A673 (cell line): ENCODE measurements at regions not wholly inside any gene's neighbourhood (a gene's known extent, or its start where the extent isn't known, plus 50 kb on each side); places are given as distances from the start of the nearest gene placed in this dataset.

Experiments
- BruUV-seq: library from RNA; stranded (reverse); fragments of 400-500 nt; replicated peaks from 2 replicates; lab custom pipeline; 2021; lab: Mats Ljungman, UMichigan
- CTCF ChIA-PET: fragments of 300-600 bp; sonication (Branson Sonifier 250); formaldehyde crosslinking; loops from one replicate; lab custom pipeline; 2022; ENCODE audit warnings: antibody characterized with exemption; lab: Charles Lee
- POLR2A ChIA-PET: fragments of 300-600 bp; sonication (Branson Sonifier 250); formaldehyde crosslinking; loops from one replicate; lab custom pipeline; 2022; ENCODE audit warnings: antibody characterized with exemption; ENCODE audit not compliant: low non-redundant PET; lab: Charles Lee
- DNase-seq: peaks from one replicate; pipeline ENCODE4 v3.0.0-alpha.2; 2015; ENCODE audit warnings: low spot score
- H3K27ac ChIP-seq: fragments of 200-600 bp; sonication (generic); 2 replicates; pipeline ENCODE4 v1.5.1; 2016; ENCODE audit warnings: mixed run types, low read depth, mild to moderate bottlenecking, mixed read lengths, antibody characterized with exemption, low read length; ENCODE audit not compliant: poor library complexity, severe bottlenecking
- H3K27me3 ChIP-seq: fragments of 200-600 bp; sonication (generic); replicated peaks from 2 replicates; pipeline ENCODE4 v1.6.1; 2017; ENCODE audit warnings: mixed run types, low read depth, mild to moderate bottlenecking, mixed read lengths, antibody characterized with exemption, low read length; ENCODE audit not compliant: insufficient read depth, poor library complexity
- H3K36me3 ChIP-seq: fragments of 200-600 bp; sonication (generic); 2 replicates; pipeline ENCODE4 v1.6.1; 2016; ENCODE audit warnings: mixed run types, mild to moderate bottlenecking, mixed read lengths, antibody characterized with exemption, low read length; ENCODE audit not compliant: insufficient read depth, poor library complexity, severe bottlenecking
- H3K4me1 ChIP-seq: fragments of 200-600 bp; sonication (generic); 2 replicates; pipeline ENCODE4 v1.6.1; 2017; ENCODE audit warnings: mixed run types, mild to moderate bottlenecking, mixed read lengths, antibody characterized with exemption, low read length; ENCODE audit not compliant: insufficient read depth, poor library complexity, severe bottlenecking
- H3K4me3 ChIP-seq: fragments of 200-600 bp; sonication (generic); 2 replicates; pipeline ENCODE4 v1.5.1; 2016; ENCODE audit warnings: low read depth, mixed run types, mild to moderate bottlenecking, mixed read lengths, low read length; ENCODE audit not compliant: poor library complexity, severe bottlenecking
- H3K9me3 ChIP-seq: fragments of 200-600 bp; sonication (generic); 2 replicates; pipeline ENCODE4 v1.6.1; 2016; ENCODE audit warnings: mixed run types, low read depth, mild to moderate bottlenecking, mixed read lengths, antibody characterized with exemption, low read length; ENCODE audit not compliant: poor library complexity, severe bottlenecking
- CTCF ChIP-seq: fragments of 300-800, 200-600 bp; sonication (generic); conservative IDR thresholded peaks from 2 replicates; pipeline ENCODE4 v1.5.1; 2017; ENCODE audit warnings: low read depth, mild to moderate bottlenecking, antibody characterized with exemption, low read length, moderate library complexity, mixed read lengths
- EZH2 ChIP-seq: fragments of 200-600 bp; sonication (generic); IDR thresholded peaks from 2 replicates; pipeline ENCODE4 v1.6.1; 2017; ENCODE audit warnings: borderline replicate concordance, low read depth, mild to moderate bottlenecking, mixed read lengths, antibody characterized with exemption, low read length; ENCODE audit not compliant: poor library complexity, severe bottlenecking
- intact Hi-C: fragments of 100-400 bp; cut with micrococcal nuclease; formaldehyde crosslinking; loops from one replicate; pipeline ENCODE4 v1.10.0; 2022; ENCODE audit not compliant: unreplicated experiment

- no peak overlapping the region for H3K4me3 ChIP-seq
- H3K36me3 ChIP-seq: no peaks in the 10 kb centered on the region
- intact Hi-C loops: no loop called here
- H3K4me1 ChIP-seq: no peaks in the 10 kb centered on the region
- POLR2A ChIA-PET: no interaction called here
- no peaks in the 10 kb centered on the region for H3K27me3 ChIP-seq
- no peak overlapping the region for H3K27ac ChIP-seq
- BruUV-seq: no TSS peak
- no peaks in the 10 kb centered on the region for H3K9me3 ChIP-seq
- no peak for TF ChIP-seq CTCF
- no peak for TF ChIP-seq EZH2
- no peak for DNase-seq
- CTCF ChIA-PET: no interaction called here
Observed at GRCh38 chr12:23127701-23128100, 502.7 kb downstream of the ETNK1 start.

GRCh38 chr12:23128462-23128861 lies 503.5 kb downstream of the ETNK1 start:
- H3K27me3 ChIP-seq: no peaks in the 10 kb centered on the region
- H3K36me3 ChIP-seq: no peaks in the 10 kb centered on the region
- no peak for TF ChIP-seq CTCF
- no peak for TF ChIP-seq EZH2
- no peaks in the 10 kb centered on the region for H3K9me3 ChIP-seq
- ChIA-PET POLR2A (no interaction called here), CTCF (no interaction called here)
- no peak overlapping the region for H3K4me3 ChIP-seq
- intact Hi-C loops: no loop called here
- no TSS peak for BruUV-seq
- DNase-seq: no peak
- no peaks in the 10 kb centered on the region for H3K4me1 ChIP-seq
- no peak overlapping the region for H3K27ac ChIP-seq

- Histone ChIP-seq H3K27me3 (no peaks in the 10 kb centered on the region), H3K36me3 (no peaks in the 10 kb centered on the region), H3K27ac (no peak overlapping the region), H3K9me3 (no peaks in the 10 kb centered on the region), H3K4me3 (no peak overlapping the region), H3K4me1 (no peaks in the 10 kb centered on the region)
- intact Hi-C loops: no loop called here
- no TSS peak for BruUV-seq
- TF ChIP-seq EZH2 (no peak), CTCF (no peak)
- ChIA-PET CTCF (no interaction called here), POLR2A (no interaction called here)
- no peak for DNase-seq
Observed at GRCh38 chr12:23132357-23132756, 507.4 kb downstream of the ETNK1 start.
